ENCODE measurements at regions not wholly inside any gene's neighbourhood (a gene's known extent, or its start where the extent isn't known, plus 50 kb on each side); places are given as distances from the start of the nearest gene placed in this dataset.

- Histone ChIP-seq H3K27me3 (ENCODE audit: low read length) (no peaks in the 10 kb centered on the region), H3K9me2 (replicated peaks; ENCODE audit: insufficient read depth, low read length) (no peaks in the 10 kb centered on the region), H3K9ac (ENCODE audit: low read length) (no peak overlapping the region), H3K27ac (ENCODE audit: low read depth, low read length) (no peak overlapping the region), H3K4me2 (ENCODE audit: low read depth, low read length, poor library complexity, severe bottlenecking) (no peak overlapping the region), H3K36me3 (ENCODE audit: low read length) (no peaks in the 10 kb centered on the region), H3K79me2 (ENCODE audit: insufficient read depth, low read length) (no peaks in the 10 kb centered on the region), H4K20me1 (ENCODE audit: low read depth, low read length) (no peaks in the 10 kb centered on the region), H3F3A (ENCODE audit: insufficient read depth) (no peaks in the 10 kb centered on the region), H3K4me3 (ENCODE audit: insufficient read depth, low read length, poor library complexity, severe bottlenecking) (no peak overlapping the region), H3K9me3 (ENCODE audit: insufficient read depth, low read length) (no peaks in the 10 kb centered on the region), H2AFZ (ENCODE audit: low read depth, low read length, severe bottlenecking) (no peak overlapping the region)
- no peak for TF ChIP-seq EZH2phosphoT487 (conservative IDR thresholded peaks at IDR 0.05; ENCODE audit: low read length)
- TF ChIP-seq CTCF (IDR thresholded peaks at IDR 0.05; ENCODE audit: insufficient read depth, low read length, poor library complexity, severe bottlenecking) = no peak
Observed at GRCh38 chr2:139617747-139618146, 837.6 kb upstream of the NXPH2 start.

GRCh38 chr2:139613264-139613663, 833.1 kb upstream of the NXPH2 start:
- Histone ChIP-seq H3K36me3 (ENCODE audit: low read length) (no peaks in the 10 kb centered on the region), H3F3A (ENCODE audit: insufficient read depth) (no peaks in the 10 kb centered on the region), H2AFZ (ENCODE audit: low read depth, low read length, severe bottlenecking) (no peak overlapping the region), H3K27me3 (ENCODE audit: low read length) (no peaks in the 10 kb centered on the region), H4K20me1 (ENCODE audit: low read depth, low read length) (no peaks in the 10 kb centered on the region), H3K27ac (ENCODE audit: low read depth, low read length) (no peak overlapping the region), H3K9ac (ENCODE audit: low read length) (no peak overlapping the region), H3K4me2 (ENCODE audit: low read depth, low read length, poor library complexity, severe bottlenecking) (no peak overlapping the region), H3K9me3 (ENCODE audit: insufficient read depth, low read length) (no peaks in the 10 kb centered on the region), H3K79me2 (ENCODE audit: insufficient read depth, low read length) (no peaks in the 10 kb centered on the region), H3K9me2 (replicated peaks; ENCODE audit: insufficient read depth, low read length) (no peaks in the 10 kb centered on the region), H3K4me3 (ENCODE audit: insufficient read depth, low read length, poor library complexity, severe bottlenecking) (no peak overlapping the region)
- no peak for TF ChIP-seq CTCF (IDR thresholded peaks at IDR 0.05; ENCODE audit: insufficient read depth, low read length, poor library complexity, severe bottlenecking)

GRCh38 chr2:139610512-139610911, 830.3 kb upstream of the NXPH2 start:
- H3K9me2 ChIP-seq (replicated peaks; ENCODE audit: insufficient read depth, low read length) = no peaks in the 10 kb centered on the region
- H3K79me2 ChIP-seq (ENCODE audit: insufficient read depth, low read length) = no peaks in the 10 kb centered on the region
- no peak overlapping the region for H3K4me2 ChIP-seq (ENCODE audit: low read depth, low read length, poor library complexity, severe bottlenecking)

More at GRCh38 chr2:139610512-139610911, 830.3 kb upstream of the NXPH2 start:
- Histone ChIP-seq H3K36me3 (ENCODE audit: low read length) (no peaks in the 10 kb centered on the region), H3K27ac (ENCODE audit: low read depth, low read length) (no peak overlapping the region), H3K9me3 (ENCODE audit: insufficient read depth, low read length) (no peaks in the 10 kb centered on the region), H3K27me3 (ENCODE audit: low read length) (no peaks in the 10 kb centered on the region), H3K9ac (ENCODE audit: low read length) (no peak overlapping the region), H3K4me3 (ENCODE audit: insufficient read depth, low read length, poor library complexity, severe bottlenecking) (no peak overlapping the region), H2AFZ (ENCODE audit: low read depth, low read length, severe bottlenecking) (no peak overlapping the region), H4K20me1 (ENCODE audit: low read depth, low read length) (no peaks in the 10 kb centered on the region), H3F3A (ENCODE audit: insufficient read depth) (no peaks in the 10 kb centered on the region)
- TF ChIP-seq CTCF (IDR thresholded peaks at IDR 0.05; ENCODE audit: insufficient read depth, low read length, poor library complexity, severe bottlenecking) = no peak
